ENCODE measurements at regions not wholly inside any gene's neighbourhood (a gene's known extent, or its start where the extent isn't known, plus 50 kb on each side); places are given as distances from the start of the nearest gene placed in this dataset.

GRCh38 chr1:218101409-218101808, 183.7 kb upstream of the RRP15 start:
- no peak for TF ChIP-seq PATZ1 (CRISPR knock-in tag; IDR thresholded peaks at IDR 0.05; ENCODE audit: borderline replicate concordance)
- TF ChIP-seq CSDC2 (CRISPR knock-in tag; IDR thresholded peaks at IDR 0.05) = no peak
- TF ChIP-seq ISL1 (CRISPR knock-in tag; IDR thresholded peaks at IDR 0.05) = no peak
- no peak for TF ChIP-seq CSRNP3 (CRISPR knock-in tag; IDR thresholded peaks at IDR 0.05)
- TF ChIP-seq ZNF70 (CRISPR knock-in tag; IDR thresholded peaks at IDR 0.05) = no peak
- no peak for TF ChIP-seq TOX (CRISPR knock-in tag; IDR thresholded peaks at IDR 0.05; ENCODE audit: borderline replicate concordance)
- TF ChIP-seq GLIS3 (CRISPR knock-in tag; IDR thresholded peaks at IDR 0.05) = no peak
- TF ChIP-seq SNAI2 (CRISPR knock-in tag; IDR thresholded peaks at IDR 0.05) = no peak
- TF ChIP-seq ZC3H10 (CRISPR knock-in tag; IDR thresholded peaks at IDR 0.05) = no peak
- no peak for ATAC-seq

GRCh38 chr1:218108034-218108433, 177.1 kb upstream of the RRP15 start:
- no peak for ATAC-seq
- TF ChIP-seq ZC3H10 (CRISPR knock-in tag; IDR thresholded peaks at IDR 0.05) (no peak; the same call in 1 of the 2 replicates), ZFP3 (CRISPR knock-in tag; IDR thresholded peaks at IDR 0.05) (no peak), TOX (CRISPR knock-in tag; IDR thresholded peaks at IDR 0.05; ENCODE audit: borderline replicate concordance) (no peak), SNAI2 (CRISPR knock-in tag; IDR thresholded peaks at IDR 0.05) (no peak), ISL1 (CRISPR knock-in tag; IDR thresholded peaks at IDR 0.05) (no peak), CREB5 (CRISPR knock-in tag; IDR thresholded peaks at IDR 0.05; ENCODE audit: low read depth) (no peak), CSDC2 (CRISPR knock-in tag; IDR thresholded peaks at IDR 0.05) (no peak), BACH2 (CRISPR knock-in tag; IDR thresholded peaks at IDR 0.05; ENCODE audit: borderline replicate concordance) (no peak), PPARA (CRISPR knock-in tag; IDR thresholded peaks at IDR 0.05; ENCODE audit: borderline replicate concordance) (no peak), CSRNP3 (CRISPR knock-in tag; IDR thresholded peaks at IDR 0.05) (no peak), ESRRG (CRISPR knock-in tag; IDR thresholded peaks at IDR 0.05) (no peak), OSR1 (CRISPR knock-in tag; IDR thresholded peaks at IDR 0.05) (no peak), ZNF565 (CRISPR knock-in tag; conservative IDR thresholded peaks at IDR 0.05; ENCODE audit: low read depth) (no peak), ZFP30 (CRISPR knock-in tag; IDR thresholded peaks at IDR 0.05) (no peak), ARNTL (CRISPR knock-in tag; IDR thresholded peaks at IDR 0.05; ENCODE audit: borderline replicate concordance, low read depth) (no peak), PATZ1 (CRISPR knock-in tag; IDR thresholded peaks at IDR 0.05; ENCODE audit: borderline replicate concordance) (no peak), TCF4 (CRISPR knock-in tag; IDR thresholded peaks at IDR 0.05; ENCODE audit: borderline replicate concordance) (no peak), GLIS3 (CRISPR knock-in tag; IDR thresholded peaks at IDR 0.05) (no peak)

- no peak for ATAC-seq
- TF ChIP-seq TCF4 (CRISPR knock-in tag; IDR thresholded peaks at IDR 0.05; ENCODE audit: borderline replicate concordance) = no peak
- no peak for TF ChIP-seq ZNF565 (CRISPR knock-in tag; conservative IDR thresholded peaks at IDR 0.05; ENCODE audit: low read depth)
- no peak for TF ChIP-seq ZNF8 (CRISPR knock-in tag; IDR thresholded peaks at IDR 0.05)
- no peak for TF ChIP-seq ZC3H10 (CRISPR knock-in tag; IDR thresholded peaks at IDR 0.05)
- no peak for TF ChIP-seq CSRNP3 (CRISPR knock-in tag; IDR thresholded peaks at IDR 0.05)
- no peak for TF ChIP-seq ZNF70 (CRISPR knock-in tag; IDR thresholded peaks at IDR 0.05)
- no peak for TF ChIP-seq TSHZ2 (CRISPR knock-in tag; IDR thresholded peaks at IDR 0.05)
- no peak for TF ChIP-seq ISL1 (CRISPR knock-in tag; IDR thresholded peaks at IDR 0.05)
- TF ChIP-seq RARB (CRISPR knock-in tag; IDR thresholded peaks at IDR 0.05) = no peak
- no peak for TF ChIP-seq ESRRG (CRISPR knock-in tag; IDR thresholded peaks at IDR 0.05)
- TF ChIP-seq SNAI2 (CRISPR knock-in tag; IDR thresholded peaks at IDR 0.05) = no peak
- TF ChIP-seq TOX (CRISPR knock-in tag; IDR thresholded peaks at IDR 0.05; ENCODE audit: borderline replicate concordance) = no peak
Observed at GRCh38 chr1:218112862-218113261, 172.2 kb upstream of the RRP15 start.

Data from SK-N-SH treated with all-trans-retinoic acid at 6 μM for 48 hours (cell line).